ENCODE measurements at regions not wholly inside any gene's neighbourhood (a gene's known extent, or its start where the extent isn't known, plus 50 kb on each side); places are given as distances from the start of the nearest gene placed in this dataset.

DNA sequence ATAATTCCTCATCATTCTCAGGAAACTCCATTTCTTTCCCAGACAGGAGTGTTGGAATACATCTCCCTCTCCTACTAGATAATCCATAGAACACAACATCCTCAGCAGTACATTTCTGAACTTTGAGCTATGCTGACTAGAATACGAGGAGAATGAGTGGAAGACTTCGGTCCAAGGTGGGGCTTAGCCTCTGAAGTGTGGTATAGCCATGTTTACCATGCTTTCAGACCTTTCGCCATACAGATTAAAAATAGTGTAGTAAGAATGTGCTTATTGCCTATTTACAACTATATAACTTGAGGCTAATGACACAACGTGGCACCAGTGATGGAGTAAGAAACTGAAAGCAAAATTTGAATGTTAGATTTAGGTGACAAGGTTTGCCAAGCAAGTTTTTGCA lies 184.5 kb upstream of the KRR1 start:
- TF ChIP-seq, protein P1, sequence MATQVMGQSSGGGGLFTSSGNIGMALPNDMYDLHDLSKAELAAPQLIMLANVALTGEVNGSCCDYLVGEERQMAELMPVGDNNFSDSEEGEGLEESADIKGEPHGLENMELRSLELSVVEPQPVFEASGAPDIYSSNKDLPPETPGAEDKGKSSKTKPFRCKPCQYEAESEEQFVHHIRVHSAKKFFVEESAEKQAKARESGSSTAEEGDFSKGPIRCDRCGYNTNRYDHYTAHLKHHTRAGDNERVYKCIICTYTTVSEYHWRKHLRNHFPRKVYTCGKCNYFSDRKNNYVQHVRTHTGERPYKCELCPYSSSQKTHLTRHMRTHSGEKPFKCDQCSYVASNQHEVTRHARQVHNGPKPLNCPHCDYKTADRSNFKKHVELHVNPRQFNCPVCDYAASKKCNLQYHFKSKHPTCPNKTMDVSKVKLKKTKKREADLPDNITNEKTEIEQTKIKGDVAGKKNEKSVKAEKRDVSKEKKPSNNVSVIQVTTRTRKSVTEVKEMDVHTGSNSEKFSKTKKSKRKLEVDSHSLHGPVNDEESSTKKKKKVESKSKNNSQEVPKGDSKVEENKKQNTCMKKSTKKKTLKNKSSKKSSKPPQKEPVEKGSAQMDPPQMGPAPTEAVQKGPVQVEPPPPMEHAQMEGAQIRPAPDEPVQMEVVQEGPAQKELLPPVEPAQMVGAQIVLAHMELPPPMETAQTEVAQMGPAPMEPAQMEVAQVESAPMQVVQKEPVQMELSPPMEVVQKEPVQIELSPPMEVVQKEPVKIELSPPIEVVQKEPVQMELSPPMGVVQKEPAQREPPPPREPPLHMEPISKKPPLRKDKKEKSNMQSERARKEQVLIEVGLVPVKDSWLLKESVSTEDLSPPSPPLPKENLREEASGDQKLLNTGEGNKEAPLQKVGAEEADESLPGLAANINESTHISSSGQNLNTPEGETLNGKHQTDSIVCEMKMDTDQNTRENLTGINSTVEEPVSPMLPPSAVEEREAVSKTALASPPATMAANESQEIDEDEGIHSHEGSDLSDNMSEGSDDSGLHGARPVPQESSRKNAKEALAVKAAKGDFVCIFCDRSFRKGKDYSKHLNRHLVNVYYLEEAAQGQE (IDR thresholded peaks at IDR 0.05; ENCODE audit: insufficient read depth in 1 of 2, low read depth in 2 of 2, low read length in 2 of 2), result no peak
- TF ChIP-seq POLR2AphosphoS5 (IDR thresholded peaks at IDR 0.05; ENCODE audit: low read depth, low read length) (no peak), TAF1 (IDR thresholded peaks at IDR 0.05; ENCODE audit: borderline replicate concordance, insufficient read depth, low read length) (no peak), SIN3A (IDR thresholded peaks at IDR 0.05; ENCODE audit: borderline replicate concordance, insufficient read depth, low read length) (no peak)

All from PFSK-1 (cell line).